Suppressor macrophage treated with lipopolysaccharide for 1 hour (primary cell): ENCODE measurements at regions not wholly inside any gene's neighbourhood (a gene's known extent, or its start where the extent isn't known, plus 50 kb on each side); places are given as distances from the start of the nearest gene placed in this dataset.
A peak's percentile ranks its signal among the peaks of the same experiment; 100 is the strongest.
"Not testable (repeated sequence)": the region's sequence is repeated elsewhere in the genome, so short reads cannot be mapped to it uniquely, and the experiment has no call there.

Experiments used
- DNase-seq, 3 donors: peaks; one replicate each; pipeline ENCODE4 v3.0.0-alpha.2; 2020 to 2022

DNA sequence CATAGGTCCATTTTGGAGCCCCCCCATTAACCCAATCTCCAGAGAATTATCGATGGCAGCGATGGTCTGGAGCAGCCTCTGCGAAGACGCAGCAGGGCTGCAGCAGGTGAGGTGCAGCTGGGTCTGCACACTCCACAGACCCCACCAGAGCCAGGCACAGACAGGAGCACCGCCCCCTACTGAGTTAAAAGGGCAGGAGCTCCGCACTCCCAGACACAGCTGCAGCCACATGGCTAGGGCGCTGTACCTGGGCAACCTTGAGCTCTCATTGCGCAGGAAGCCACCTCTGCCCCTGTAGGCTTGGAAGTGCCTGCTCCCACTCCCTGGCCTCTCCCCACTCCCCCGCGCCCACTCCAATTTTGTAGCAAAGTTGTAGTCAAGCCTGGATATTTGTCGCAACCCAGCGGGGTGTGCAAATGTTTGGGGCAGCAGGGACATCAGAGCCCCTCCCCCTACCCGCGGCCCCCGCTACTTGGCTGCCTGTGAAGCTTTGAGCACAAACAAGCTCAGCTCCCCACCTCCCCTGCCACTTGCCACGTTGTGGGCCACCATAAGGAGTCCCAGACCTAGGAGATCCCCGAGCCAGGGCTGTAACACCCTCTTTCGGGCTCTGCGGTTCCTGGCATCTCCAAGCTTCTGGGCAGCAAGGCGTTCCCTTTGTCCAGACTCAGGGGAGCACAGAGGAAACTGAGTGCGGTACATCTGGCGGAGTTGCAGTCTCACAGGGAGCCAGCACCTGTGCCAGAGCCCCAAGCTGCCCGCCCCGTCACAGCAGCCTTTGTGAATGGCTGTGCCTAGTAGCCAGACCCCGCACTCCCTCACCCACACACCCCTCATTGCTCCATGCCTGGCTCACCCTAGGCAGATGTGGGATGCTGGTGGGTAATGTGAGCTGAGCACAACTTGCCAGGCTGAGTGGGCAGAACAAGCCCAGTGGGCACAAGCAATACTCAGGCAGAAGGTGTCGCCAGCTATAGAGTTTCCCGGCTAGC lies 949.7 kb upstream of the SLITRK1 start:
- DNase-seq, result no peak

DNA sequence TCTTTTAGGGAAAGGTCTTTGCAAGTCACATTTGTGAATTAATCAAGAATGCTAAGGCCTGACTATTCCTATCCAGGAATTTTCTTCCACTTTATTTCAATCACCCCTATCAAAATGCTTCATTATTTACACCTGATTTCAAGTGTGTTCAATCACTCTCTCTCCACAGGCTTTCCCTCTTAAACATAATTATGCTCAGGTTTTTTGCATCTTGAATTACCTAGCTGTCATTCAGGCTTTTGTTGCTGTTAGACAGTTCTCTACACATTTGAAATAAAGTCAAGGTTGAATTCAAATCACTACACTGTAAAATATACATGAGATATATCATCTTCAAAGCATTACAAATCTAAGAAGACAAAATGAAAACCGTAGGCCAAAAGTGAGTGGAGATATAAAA lies 941.3 kb upstream of the SLITRK1 start:
- no peak for DNase-seq

DNA sequence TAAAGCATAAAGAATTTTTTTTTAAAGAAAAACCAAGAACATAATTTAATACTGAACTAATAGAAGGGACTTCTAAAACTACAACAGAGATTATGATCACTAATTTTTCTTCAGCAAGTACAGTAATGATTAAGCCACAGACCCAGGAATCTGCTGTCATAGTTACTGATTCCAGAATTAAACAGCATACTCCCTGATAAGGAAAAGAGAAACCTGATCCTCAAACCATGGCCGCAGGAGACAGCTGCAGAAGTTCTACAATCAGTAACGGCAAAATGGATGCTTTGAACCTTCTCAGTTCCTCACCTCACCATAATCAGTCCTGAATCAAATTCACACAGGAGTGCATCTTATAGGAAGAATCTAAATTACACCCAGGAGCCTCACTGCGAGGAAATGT lies 939.0 kb upstream of the SLITRK1 start:
- no peak for DNase-seq

DNA sequence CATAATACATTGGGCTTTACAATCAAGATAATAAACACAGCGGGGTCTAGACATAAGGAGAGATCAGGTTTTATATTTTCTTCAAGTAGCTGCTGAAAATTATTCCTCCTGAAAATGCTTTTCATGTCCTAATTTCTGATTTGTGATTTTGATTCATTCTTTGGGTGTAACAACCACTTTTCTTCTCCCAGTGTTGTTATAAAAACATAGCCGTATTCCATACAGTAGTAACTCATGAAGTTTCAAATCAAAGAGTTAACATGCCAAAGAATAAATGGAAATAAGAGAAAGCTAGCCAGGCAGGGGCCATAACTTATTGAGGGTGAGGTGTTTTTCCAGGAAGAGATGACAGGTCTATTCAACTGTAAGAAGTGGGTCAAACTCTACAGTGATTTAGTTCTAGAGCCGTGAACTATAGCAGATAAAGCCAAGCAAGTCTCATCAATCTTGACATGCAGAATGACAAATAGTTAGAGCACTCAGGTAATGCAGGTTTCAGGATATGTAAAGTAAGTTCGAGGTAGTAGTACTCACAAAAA lies 934.4 kb upstream of the SLITRK1 start:
- DNase-seq, result no peak

DNA sequence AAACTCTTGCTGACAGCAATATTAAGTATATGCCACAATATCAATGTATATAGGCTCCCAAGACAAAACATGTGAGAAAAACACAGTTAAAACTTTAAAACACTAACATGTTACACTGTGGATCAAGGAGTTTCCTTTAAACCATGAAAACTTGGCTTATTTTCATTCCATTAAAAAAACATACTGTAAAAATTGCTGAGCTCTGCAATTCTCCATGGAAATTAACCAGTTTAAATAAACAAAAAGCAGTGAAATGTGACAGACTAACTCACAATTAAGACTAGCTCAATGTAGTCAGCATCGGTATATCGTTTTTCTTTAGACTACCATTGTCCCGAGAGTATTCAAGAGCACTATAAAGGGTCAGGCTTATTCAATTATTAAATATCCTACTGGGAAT lies 930.5 kb upstream of the SLITRK1 start:
- no peak for DNase-seq

DNA sequence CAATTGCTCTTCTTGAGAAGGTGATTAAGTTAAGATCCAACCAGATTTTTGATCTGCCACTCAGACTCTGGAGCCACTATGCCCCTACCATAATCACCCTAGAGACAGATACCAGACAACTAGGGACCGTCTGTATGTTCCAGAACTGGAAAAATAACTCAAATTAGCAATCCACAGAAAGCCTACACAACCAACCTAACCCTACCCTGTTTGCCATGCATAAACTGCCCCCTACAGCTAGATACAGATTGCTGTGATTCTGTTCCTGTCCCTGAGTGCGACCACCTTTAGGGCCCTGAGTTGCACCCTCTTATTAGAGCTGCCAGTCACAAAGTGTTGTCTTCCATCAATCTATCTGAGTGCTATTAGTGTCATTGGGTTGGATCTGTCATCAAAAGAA lies 929.8 kb upstream of the SLITRK1 start:
- no peak for DNase-seq

DNA sequence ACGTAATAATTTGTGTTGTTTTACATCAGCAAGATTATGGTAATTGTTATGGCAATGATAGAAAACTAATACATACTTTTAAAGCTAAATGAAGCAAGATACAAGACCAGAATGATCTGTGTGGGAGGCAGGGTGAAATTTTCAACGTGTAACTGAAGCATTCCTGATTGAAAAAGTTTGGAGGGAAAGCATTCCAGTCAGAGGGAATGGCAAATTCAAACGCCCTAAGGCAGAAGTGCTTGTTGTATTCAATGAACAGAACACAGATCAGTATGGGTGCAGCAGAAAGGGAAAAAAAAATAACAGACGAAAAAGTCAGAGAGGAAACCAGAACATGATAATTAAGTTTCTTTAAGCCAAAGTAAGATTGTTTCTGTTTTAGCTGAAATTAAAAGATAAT lies 928.5 kb upstream of the SLITRK1 start:
- DNase-seq, result no peak

DNA sequence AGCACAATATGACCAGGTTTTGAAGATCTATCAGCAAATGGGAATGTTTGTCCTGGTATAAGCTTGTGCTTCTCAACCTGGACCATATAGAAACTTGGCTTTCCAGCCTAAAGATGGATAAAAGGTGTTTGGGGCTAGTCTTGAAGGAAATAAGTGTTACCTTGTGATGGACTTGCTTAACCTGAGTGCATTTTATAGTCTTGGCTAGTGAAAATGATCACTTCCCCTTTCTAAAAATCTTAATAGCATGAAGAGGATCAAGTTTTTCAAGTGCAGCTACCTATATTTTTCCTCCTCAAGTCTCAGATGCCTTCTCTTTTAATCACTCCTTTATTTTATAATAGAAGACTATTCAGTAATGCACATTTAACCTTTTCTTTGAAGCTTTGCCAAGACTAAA lies 919.8 kb upstream of the SLITRK1 start:
- no peak for DNase-seq

DNA sequence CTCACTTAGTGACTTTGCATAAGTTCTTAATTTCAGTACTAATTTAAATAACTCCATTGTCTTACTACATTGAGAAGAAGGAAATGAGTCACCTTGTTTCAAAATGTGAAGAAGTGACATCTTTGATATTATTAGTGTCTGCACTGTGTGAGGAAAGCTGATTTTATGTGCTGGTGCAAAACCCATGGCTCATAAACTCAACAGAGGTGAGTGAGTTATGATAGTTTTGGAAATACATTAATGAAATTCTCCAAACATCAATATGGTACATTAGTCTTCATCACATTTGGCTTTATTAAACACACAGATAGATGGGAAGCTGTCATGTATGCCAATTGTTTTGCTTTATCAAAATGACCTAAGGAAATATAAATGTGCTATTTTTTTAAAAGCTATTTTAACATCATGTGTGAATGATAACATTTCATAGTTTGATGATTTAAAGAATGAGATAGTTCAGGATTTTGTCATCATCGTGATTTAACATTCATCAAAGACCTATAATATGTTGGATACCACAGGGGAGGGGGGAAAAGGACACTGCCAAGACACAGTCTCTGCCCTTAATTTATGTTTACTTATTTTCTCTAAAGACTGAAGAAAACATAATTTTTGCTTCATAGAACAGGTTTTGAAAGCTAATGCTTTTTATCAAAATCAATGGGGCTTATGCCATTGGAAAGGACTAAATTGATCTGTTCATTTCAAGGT lies 902.3 kb upstream of the SLITRK1 start:
- no peak for DNase-seq

DNA sequence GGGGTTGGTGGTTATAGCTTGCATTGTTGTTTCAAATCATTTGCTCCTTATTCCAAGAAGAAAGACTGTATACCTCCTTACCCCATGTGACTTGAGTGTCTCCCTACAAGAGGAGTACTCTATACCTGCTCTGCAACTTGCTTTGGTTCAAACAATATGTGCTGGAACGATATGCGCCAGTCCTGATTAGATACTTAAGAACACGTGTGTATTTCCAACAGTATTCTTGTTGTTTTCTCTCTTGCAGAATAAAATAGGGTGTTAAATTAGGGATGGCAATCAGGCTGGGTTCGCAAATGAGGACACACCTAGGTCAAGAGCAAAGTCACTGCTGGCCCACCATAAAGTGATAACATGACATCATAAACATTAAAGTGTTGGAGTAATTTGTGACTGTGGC lies 895.0 kb upstream of the SLITRK1 start:
- no peak for DNase-seq

DNA sequence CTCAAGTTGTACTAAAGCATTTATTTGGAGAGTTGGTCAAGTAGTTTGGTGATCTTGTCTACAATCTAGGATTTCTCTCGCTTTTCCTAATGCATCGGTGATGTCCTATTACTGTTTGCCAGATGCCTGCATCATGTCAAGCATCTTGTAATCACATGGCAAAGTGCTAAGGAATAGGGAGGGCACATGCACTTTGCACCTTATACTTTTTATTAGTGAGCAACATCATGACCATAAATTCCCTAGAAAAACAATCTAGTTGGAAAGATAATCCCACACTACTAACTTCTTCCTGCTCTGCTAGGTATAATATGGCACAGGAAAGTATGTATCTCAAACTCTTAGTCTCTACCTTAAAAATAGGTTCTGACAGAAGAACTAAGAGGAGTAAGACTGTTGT lies 894.3 kb upstream of the SLITRK1 start:
- no peak for DNase-seq

DNA sequence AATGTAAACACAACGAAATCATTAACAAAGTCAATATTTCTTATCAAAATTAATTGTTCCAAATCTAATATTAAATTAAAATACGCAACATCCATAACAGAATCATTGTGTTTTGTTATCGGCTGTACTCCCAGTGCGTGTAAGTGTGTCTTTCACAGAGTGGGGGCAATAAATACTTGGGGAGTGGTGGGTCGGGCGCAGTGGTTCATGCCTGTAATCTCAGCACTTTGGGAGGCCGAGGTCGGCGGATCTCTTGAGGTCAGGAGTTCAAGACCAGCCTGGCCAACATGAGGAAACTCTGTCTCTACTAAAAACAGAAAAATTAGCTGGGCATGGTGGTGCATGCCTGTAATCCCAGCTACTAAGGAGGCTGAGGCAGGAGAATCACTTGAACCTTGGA lies 893.6 kb upstream of the SLITRK1 start:
- DNase-seq, result not testable (repeated sequence)

DNA sequence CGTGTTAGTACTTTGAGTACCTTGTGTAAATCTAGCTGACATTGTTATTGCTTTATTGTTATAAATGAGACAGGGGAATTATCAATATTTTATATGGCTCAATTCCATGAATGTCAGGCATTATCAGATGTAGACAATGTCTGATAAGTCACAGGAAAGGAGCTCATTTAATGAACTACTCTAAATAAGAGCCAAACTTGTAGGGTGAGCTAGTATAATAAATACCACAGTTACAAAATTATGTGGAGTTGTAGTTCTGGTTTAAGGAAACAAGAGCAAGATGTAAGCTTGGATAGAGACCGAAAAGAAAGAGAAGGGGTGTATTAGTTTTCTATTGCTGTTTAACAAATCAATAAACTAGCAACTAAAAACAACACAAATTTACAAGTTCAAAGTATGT lies 891.8 kb upstream of the SLITRK1 start:
- no peak for DNase-seq

DNA sequence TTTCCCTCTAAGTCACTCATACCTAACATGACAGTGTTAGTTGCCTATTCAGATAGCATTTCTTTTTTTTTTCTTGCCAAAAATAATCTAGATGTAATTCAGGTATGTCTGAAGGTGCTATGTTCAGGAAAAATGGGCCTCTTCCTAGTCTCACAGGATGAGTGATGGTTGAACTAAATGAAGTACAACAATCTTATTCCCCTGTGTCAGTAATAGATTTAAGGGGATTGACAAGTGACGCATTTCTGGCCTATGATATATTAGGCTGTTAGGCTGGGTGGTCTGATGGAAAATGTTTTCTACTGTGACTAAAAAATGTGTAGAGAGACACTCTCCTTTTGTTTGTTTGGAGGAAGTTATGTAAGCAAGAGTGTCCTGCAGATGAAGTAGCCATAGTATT lies 878.7 kb upstream of the SLITRK1 start:
- no peak for DNase-seq

DNA sequence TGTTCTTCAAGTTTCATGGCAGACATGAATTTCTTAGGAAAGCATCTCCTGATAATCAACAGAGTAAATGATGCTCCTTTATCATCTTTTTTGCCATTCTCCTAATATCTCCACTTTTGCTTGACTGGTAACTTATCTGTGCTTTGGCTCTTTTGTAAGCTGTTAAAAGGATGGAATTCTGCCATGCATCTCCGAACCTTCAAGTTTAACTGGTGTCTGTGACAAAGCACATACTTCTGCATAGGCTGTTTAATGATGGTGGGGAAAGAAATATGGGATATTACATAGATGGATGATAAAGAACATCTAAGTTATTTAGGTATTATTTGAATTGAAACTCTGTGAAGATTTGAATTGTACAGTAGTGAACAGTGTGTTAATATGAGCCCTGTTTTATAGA lies 866.9 kb upstream of the SLITRK1 start:
- no peak for DNase-seq

DNA sequence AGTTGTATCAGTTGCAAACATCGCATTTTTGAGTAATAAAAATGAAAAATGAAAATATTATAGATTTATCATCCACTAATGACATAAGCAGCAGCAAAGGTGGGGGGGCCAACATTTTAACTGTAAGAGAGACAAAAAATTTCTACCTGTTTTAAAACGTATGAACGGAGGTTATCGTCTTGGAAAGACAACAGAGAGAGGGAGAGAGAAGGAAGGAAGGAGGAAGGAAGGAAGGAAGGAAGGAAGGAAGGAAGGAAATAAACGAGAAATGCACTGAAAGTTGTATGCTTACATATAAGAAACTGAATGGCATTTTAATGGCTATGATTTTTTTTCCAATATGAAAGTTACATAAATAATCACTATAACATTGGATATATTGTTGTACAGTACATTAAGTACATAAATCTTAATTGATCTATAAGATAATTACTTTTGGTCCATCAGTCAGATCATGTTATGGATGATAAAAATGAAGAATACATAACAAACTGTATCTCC lies 862.8 kb upstream of the SLITRK1 start:
- DNase-seq, result no peak

DNA sequence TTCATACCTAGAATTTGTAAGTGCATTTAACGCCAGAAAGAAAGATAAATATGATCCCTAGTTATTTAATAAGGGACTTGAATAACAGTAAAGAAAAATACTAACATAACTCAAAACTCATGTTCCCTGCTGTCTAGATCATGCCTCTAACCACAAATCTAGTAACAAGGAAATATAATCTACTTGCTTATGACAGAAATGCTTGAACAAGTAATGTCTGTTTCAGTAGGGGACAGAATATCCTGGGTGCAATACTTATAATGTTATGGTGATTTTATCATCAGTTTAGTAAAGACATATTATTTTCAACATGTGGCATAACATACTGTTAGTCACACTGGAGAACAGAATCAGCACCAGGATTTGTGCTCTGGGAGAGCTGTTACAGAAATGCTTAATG lies 861.9 kb upstream of the SLITRK1 start:
- DNase-seq, result no peak

DNA sequence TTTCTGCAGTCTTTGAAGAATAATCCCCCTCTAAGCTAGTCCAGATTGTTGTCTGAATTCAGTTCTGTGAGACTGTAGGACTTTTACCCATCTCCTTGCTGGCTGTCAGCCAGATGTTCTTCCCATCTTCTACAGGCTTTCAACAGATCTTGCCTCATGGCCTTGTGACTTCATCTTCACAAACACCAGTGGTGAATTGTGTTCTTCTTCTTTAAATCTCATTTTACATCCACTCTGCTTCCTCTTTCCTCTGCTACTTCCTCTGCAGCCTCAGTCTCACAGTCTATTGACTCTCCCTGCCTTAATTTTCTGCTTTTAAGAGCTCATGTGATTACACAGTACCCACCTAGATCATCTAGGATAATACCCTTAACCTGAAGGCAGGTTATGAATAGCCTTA lies 859.0 kb upstream of the SLITRK1 start:
- DNase-seq, result peak in 2 of 3 donors; percentile 26

DNA sequence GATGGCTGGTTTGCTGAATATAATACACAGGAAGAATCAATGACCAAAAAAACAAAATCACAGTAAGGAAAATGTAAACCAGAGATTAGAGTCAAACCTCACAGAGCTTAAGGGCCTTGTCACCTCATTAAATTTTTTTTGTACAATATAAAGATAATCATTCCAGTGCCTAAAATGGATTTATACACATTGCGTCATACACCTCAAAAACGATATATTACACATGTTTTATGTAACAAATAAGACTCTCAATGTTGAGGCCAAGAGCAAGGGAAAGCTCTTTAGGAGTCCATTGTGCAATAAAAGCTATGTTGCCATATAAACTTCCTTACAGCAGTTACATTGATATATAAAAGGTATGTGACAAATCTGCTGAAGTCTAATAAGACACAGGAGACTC lies 856.7 kb upstream of the SLITRK1 start:
- no peak for DNase-seq

DNA sequence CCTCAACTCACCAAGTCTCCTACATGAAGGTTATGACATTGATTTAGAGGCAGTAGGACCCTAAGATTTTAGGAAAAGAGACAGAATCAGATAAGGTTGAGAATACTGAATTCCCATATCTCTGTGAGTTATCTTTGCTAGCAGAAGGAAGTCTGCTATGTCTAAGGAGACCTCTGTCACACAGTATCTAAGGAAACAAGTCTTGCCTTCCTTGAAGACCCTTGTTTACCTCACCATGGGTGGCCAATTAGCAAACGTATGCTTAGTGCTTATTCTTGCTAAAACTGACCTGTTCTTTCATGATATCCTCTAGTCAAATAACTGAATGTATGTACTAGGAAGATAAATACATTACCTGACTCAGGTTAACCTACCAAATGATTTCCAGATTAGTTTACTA lies 855.4 kb upstream of the SLITRK1 start:
- no peak for DNase-seq

DNA sequence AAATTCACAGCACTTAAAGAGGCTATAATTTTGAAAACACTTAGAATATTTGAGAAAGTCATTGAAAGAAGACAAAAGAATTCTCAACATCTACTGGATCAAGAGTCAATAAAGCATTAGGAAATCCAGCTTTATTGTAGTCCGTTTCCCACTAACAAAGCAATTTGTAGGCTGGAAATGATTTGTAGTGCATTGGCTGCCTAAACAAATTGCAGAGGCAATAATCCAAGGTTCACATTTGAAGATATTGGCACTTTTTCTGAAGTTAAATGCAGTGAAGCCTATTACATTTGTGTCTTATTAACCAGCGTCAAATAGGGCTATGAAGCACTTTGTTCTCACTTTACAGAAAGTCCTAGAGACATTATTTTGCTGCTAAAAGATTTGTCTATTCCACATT lies 848.1 kb upstream of the SLITRK1 start:
- DNase-seq, result no peak

DNA sequence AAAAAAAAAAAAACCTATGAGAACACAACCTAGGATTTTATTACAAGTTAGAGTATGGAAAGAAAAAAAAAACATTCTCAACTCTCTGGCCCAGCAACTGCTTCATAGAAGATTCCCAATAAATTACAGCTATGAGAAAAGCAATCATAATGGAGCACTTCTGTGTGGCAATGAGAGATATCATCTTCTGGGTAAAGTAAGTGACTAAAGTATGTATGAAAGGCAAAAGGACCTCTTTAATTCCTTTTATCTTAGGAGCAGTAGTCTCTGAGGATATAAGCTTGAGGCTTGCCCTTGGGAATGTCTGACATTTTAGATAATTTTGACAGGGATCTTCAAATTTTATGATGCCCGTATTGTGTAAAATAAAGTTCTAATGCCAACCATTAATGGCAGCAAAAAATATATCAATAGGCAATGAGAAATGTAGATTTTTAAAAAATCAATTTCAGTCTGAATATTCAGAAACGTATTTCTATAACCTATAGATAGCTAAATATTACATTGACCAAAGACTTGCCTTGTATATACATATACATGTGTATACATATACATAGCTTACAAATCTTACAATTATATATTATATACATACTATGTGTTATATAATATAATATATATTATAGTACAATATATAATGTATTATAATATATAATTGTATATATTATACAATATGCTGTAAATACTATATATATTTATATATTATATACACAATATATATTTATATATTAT lies 823.9 kb upstream of the SLITRK1 start:
- no peak for DNase-seq

DNA sequence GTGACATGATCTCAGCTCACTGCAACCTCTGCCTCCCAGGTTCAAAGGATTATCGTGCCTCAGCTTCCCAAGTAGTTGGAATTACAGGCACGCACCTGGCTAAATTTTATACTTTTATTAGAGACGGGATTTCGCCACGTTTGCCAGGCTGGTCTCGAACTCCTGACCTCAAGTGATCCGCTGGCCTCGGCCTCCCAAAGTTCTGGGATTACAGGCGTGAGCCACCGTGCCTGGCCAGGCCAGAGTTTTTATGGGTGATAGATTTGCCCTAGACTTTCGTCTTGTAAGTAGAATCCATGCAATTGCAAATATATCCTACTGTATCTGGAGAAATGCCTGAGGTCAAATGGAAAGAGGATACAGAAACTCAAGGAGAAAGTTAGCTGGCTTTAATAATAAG lies 819.9 kb upstream of the SLITRK1 start:
- no peak for DNase-seq
